ENCODE measurements at regions not wholly inside any gene's neighbourhood (a gene's known extent, or its start where the extent isn't known, plus 50 kb on each side); places are given as distances from the start of the nearest gene placed in this dataset.

GRCh38 chr10:81817596-81818170 lies 57.3 kb upstream of the NRG3 start:
- 0 out of 2 replicates have a peak, but pooled peaks cover 3% of the 10 kb centered on the region for H3K9me2 ChIP-seq
- H3K9me3 ChIP-seq: no peaks in the 10 kb centered on the region
- no peaks in the 10 kb centered on the region for H3K27me3 ChIP-seq (ENCODE audit: insufficient read depth)
- TF ChIP-seq SMC3 (IDR thresholded peaks at IDR 0.05; ENCODE audit: low read depth, low read length): no peak
- TF ChIP-seq, protein P1, sequence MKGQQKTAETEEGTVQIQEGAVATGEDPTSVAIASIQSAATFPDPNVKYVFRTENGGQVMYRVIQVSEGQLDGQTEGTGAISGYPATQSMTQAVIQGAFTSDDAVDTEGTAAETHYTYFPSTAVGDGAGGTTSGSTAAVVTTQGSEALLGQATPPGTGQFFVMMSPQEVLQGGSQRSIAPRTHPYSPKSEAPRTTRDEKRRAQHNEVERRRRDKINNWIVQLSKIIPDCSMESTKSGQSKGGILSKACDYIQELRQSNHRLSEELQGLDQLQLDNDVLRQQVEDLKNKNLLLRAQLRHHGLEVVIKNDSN (IDR thresholded peaks at IDR 0.05; ENCODE audit: borderline replicate concordance, low read depth): no peak
- H3K4me3 ChIP-seq (ENCODE audit: low read depth in 2 of 2, low read length in 1 of 2): no peak overlapping the region
- no peaks in the 10 kb centered on the region for H4K20me1 ChIP-seq (ENCODE audit: insufficient read depth)
- no peaks in the 10 kb centered on the region for H3K36me3 ChIP-seq (replicated peaks in 1 of 2; ENCODE audit: control insufficient read depth in 1 of 2, insufficient read depth in 2 of 2, low read length in 1 of 2)
- no peak for DNase-seq
- no peak overlapping the region for H3K4me2 ChIP-seq
- H3F3A ChIP-seq (replicated peaks; ENCODE audit: insufficient read depth): no peaks in the 10 kb centered on the region
- no peak overlapping the region for H3K27ac ChIP-seq (ENCODE audit: low read depth in 2 of 2, low read length in 1 of 2)
- ChIA-PET POLR2A (no interaction called here), CTCF (no interaction called here)
- 10% methylated on average over 9 of the region's 9 CpGs for WGBS (ENCODE audit: low lambda C conversion rate)
- H3K4me1 ChIP-seq (ENCODE audit: control insufficient read depth in 1 of 2, insufficient read depth in 2 of 2, low read depth in 1 of 2, low read length in 1 of 2): no peaks in the 10 kb centered on the region
- no peaks in the 10 kb centered on the region for H3K79me2 ChIP-seq (ENCODE audit: insufficient read depth)
- H3K9ac ChIP-seq: no peak overlapping the region
- no peak overlapping the region for H2AFZ ChIP-seq (ENCODE audit: low read depth)

GRCh38 chr10:81820418-81820817 lies 54.6 kb upstream of the NRG3 start:
- H3K36me3 ChIP-seq (replicated peaks in 1 of 2; ENCODE audit: control insufficient read depth in 1 of 2, insufficient read depth in 2 of 2, low read length in 1 of 2): no peaks in the 10 kb centered on the region
- H2AFZ ChIP-seq (ENCODE audit: low read depth): no peak overlapping the region
- H4K20me1 ChIP-seq (ENCODE audit: insufficient read depth): no peaks in the 10 kb centered on the region
- TF ChIP-seq IRF3 (IDR thresholded peaks at IDR 0.05; ENCODE audit: low read depth, low read length): no peak
- TF ChIP-seq TCF12 (IDR thresholded peaks at IDR 0.05): no peak
- TF ChIP-seq, protein P2, sequence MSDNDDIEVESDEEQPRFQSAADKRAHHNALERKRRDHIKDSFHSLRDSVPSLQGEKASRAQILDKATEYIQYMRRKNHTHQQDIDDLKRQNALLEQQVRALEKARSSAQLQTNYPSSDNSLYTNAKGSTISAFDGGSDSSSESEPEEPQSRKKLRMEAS (IDR thresholded peaks at IDR 0.05; ENCODE audit: low read depth): no peak
- peak; percentile 49 for TF ChIP-seq RAD21 (IDR thresholded peaks at IDR 0.05; ENCODE audit: low read length)
- TF ChIP-seq RFX5 (IDR thresholded peaks at IDR 0.05; ENCODE audit: low read length): no peak
- no peak for TF ChIP-seq ZBTB33 (IDR thresholded peaks at IDR 0.05; ENCODE audit: borderline replicate concordance, low read depth)
- WGBS (ENCODE audit: low lambda C conversion rate): 0% methylated on average over 1 of the region's 1 CpG
- ChIA-PET POLR2A (no interaction called here), CTCF (no interaction called here)
- no peak overlapping the region for H3K9ac ChIP-seq
- H3K79me2 ChIP-seq (ENCODE audit: insufficient read depth): no peaks in the 10 kb centered on the region
- peak; percentile 9 for DNase-seq
- no peak overlapping the region for H3K4me2 ChIP-seq
- no peaks in the 10 kb centered on the region for H3F3A ChIP-seq (replicated peaks; ENCODE audit: insufficient read depth)
- H3K4me1 ChIP-seq (ENCODE audit: control insufficient read depth in 1 of 2, insufficient read depth in 2 of 2, low read depth in 1 of 2, low read length in 1 of 2): no peaks in the 10 kb centered on the region
- 0 out of 2 replicates have a peak, but pooled peaks cover 3% of the 10 kb centered on the region for H3K9me2 ChIP-seq
- no peak overlapping the region for H3K27ac ChIP-seq (ENCODE audit: low read depth in 2 of 2, low read length in 1 of 2)
- no peaks in the 10 kb centered on the region for H3K9me3 ChIP-seq
- no peak overlapping the region for H3K4me3 ChIP-seq (ENCODE audit: low read depth in 2 of 2, low read length in 1 of 2)
- H3K27me3 ChIP-seq (ENCODE audit: insufficient read depth): no peaks in the 10 kb centered on the region
